K562 (cell line): ENCODE measurements at regions not wholly inside any gene's neighbourhood (a gene's known extent, or its start where the extent isn't known, plus 50 kb on each side); places are given as distances from the start of the nearest gene placed in this dataset.

ENCODE experiments used
- CHAMP1 ChIP-seq: fragments of 450-650 bp; IDR thresholded peaks from 2 replicates; pipeline ENCODE4 v1.6.1; 2016; ENCODE audit warnings: mild to moderate bottlenecking
- E4F1 ChIP-seq: fragments of 250-450 bp; sonication (Bioruptor Pico); IDR thresholded peaks from 2 replicates; pipeline ENCODE4 v1.5.0; 2021; ENCODE audit warnings: mild to moderate bottlenecking, borderline replicate concordance
- HES1 ChIP-seq: fragments of 450-650 bp; IDR thresholded peaks from 2 replicates; pipeline ENCODE4 v1.6.1; 2016; ENCODE audit warnings: low read depth, mild to moderate bottlenecking, moderate library complexity
- ILF3 ChIP-seq: fragments of 450-650 bp; IDR thresholded peaks from 2 replicates; pipeline ENCODE4 v1.6.1; 2018; ENCODE audit warnings: antibody characterized with exemption, mild to moderate bottlenecking, moderate library complexity, borderline replicate concordance
- MGA ChIP-seq: fragments of 450-650 bp; IDR thresholded peaks from 2 replicates; pipeline ENCODE4 v1.6.1; 2016; ENCODE audit warnings: mild to moderate bottlenecking, moderate library complexity
- TBP ChIP-seq: optimal IDR thresholded peaks from 2 replicates; pipeline ENCODE3; 2011; ENCODE audit warnings: low read depth, low read length, improper control_type of control experiment
- ZBTB1 ChIP-seq: sonication (generic); formaldehyde crosslinking; IDR thresholded peaks from 2 replicates; pipeline ENCODE4 v1.8.1; 2023; ENCODE audit warnings: missing genetic modification reagents, low read depth, mild to moderate bottlenecking, borderline replicate concordance
- ZNF655 ChIP-seq: fragments of 250-450 bp; sonication (Bioruptor Pico); IDR thresholded peaks from 2 replicates; pipeline ENCODE4 v1.5.0; 2021

- TF ChIP-seq MGA (no peak), ZBTB1 (CRISPR knock-in tag) (no peak), ZNF655 (CRISPR knock-in tag) (no peak), TBP (no peak), ILF3 (no peak), E4F1 (CRISPR knock-in tag) (no peak), CHAMP1 (no peak), HES1 (no peak)
Observed at GRCh38 chr12:42749239-42749638, 159.7 kb upstream of the PRICKLE1 start (continued).
